SK-N-SH treated with all-trans-retinoic acid at 6 μM for 48 hours (cell line): ENCODE measurements at regions not wholly inside any gene's neighbourhood (a gene's known extent, or its start where the extent isn't known, plus 50 kb on each side); places are given as distances from the start of the nearest gene placed in this dataset.

ENCODE experiments used
- ATAC-seq: fragments of 200-7000 bp; cut with Tn5 transposase; 3 replicates; pipeline ENCODE4 v1.9.1; 2020; ENCODE audit warnings: mild to moderate bottlenecking, moderate library complexity
- ARNTL ChIP-seq: fragments of 450-650 bp; formaldehyde crosslinking; IDR thresholded peaks from 2 replicates; pipeline ENCODE4 v1.5.0; 2020; ENCODE audit warnings: low read depth, mild to moderate bottlenecking, moderate library complexity, borderline replicate concordance
- BACH2 ChIP-seq: fragments of 250-450 bp; sonication (Bioruptor Pico); IDR thresholded peaks from 2 replicates; pipeline ENCODE4 v1.9.0; 2021; ENCODE audit warnings: mild to moderate bottlenecking, borderline replicate concordance
- ESRRG ChIP-seq: fragments of 250-450 bp; sonication (Bioruptor Pico); IDR thresholded peaks from 2 replicates; pipeline ENCODE4 v1.6.1; 2021; ENCODE audit warnings: mild to moderate bottlenecking
- GLIS3 ChIP-seq: fragments of 250-450 bp; sonication (Bioruptor Pico); IDR thresholded peaks from 2 replicates; pipeline ENCODE4 v1.5.0; 2020; ENCODE audit warnings: mild to moderate bottlenecking, moderate library complexity
- ISL1 ChIP-seq: fragments of 250-450 bp; sonication (Bioruptor Pico); IDR thresholded peaks from 2 replicates; pipeline ENCODE4 v2.1.2; 2022; ENCODE audit warnings: mild to moderate bottlenecking, moderate library complexity
- OSR1 ChIP-seq: fragments of 250-450 bp; sonication (Bioruptor Pico); IDR thresholded peaks from 2 replicates; pipeline ENCODE4 v1.8.0; 2022; ENCODE audit warnings: moderate library complexity, mild to moderate bottlenecking, inconsistent platforms
- PPARA ChIP-seq: fragments of 250-450 bp; sonication (Bioruptor Pico); IDR thresholded peaks from 2 replicates; pipeline ENCODE4 v1.5.0; 2020; ENCODE audit warnings: mild to moderate bottlenecking, borderline replicate concordance
- RARB ChIP-seq: fragments of 250-450 bp; sonication (Bioruptor Pico); IDR thresholded peaks from 2 replicates; pipeline ENCODE4 v1.8.0; 2021; ENCODE audit warnings: mild to moderate bottlenecking, moderate library complexity
- SNAI2 ChIP-seq: fragments of 250-450 bp; sonication (Bioruptor Pico); IDR thresholded peaks from 2 replicates; pipeline ENCODE4 v1.5.0; 2020; ENCODE audit warnings: mild to moderate bottlenecking, moderate library complexity
- TCF4 ChIP-seq: fragments of 250-450 bp; sonication (Bioruptor Pico); IDR thresholded peaks from 2 replicates; pipeline ENCODE4 v1.8.0; 2021; ENCODE audit warnings: mild to moderate bottlenecking, moderate library complexity, borderline replicate concordance
- TOX ChIP-seq: fragments of 250-450 bp; sonication (Bioruptor Pico); IDR thresholded peaks from 2 replicates; pipeline ENCODE4 v1.8.0; 2021; ENCODE audit warnings: mild to moderate bottlenecking, moderate library complexity, borderline replicate concordance
- ZC3H10 ChIP-seq: fragments of 250-450 bp; sonication (Bioruptor Pico); IDR thresholded peaks from 2 replicates; pipeline ENCODE4 v1.5.1; 2021; ENCODE audit warnings: mild to moderate bottlenecking, moderate library complexity
- ZFP3 ChIP-seq: fragments of 250-450 bp; sonication (Bioruptor Pico); IDR thresholded peaks from 2 replicates; pipeline ENCODE4 v1.5.0; 2020; ENCODE audit warnings: mild to moderate bottlenecking, moderate library complexity
- ZFP30 ChIP-seq: fragments of 450-650 bp; formaldehyde crosslinking; IDR thresholded peaks from 2 replicates; pipeline ENCODE4 v1.5.0; 2022; ENCODE audit warnings: mild to moderate bottlenecking, moderate library complexity
- ZNF70 ChIP-seq: fragments of 450-650 bp; formaldehyde crosslinking; IDR thresholded peaks from 2 replicates; pipeline ENCODE4 v1.5.0; 2020; ENCODE audit warnings: mild to moderate bottlenecking, moderate library complexity
- TF ChIP-seq, protein P1 (sequence below): fragments of 250-450 bp; sonication (Bioruptor Pico); IDR thresholded peaks from 2 replicates; pipeline ENCODE4 v1.8.0; 2021; ENCODE audit warnings: low read depth, mild to moderate bottlenecking, moderate library complexity, borderline replicate concordance
- TF ChIP-seq, protein P2 (sequence below): fragments of 250-450 bp; sonication (Bioruptor Pico); IDR thresholded peaks from 2 replicates; pipeline ENCODE4 v1.5.0; 2020; ENCODE audit warnings: mild to moderate bottlenecking, moderate library complexity
- TF ChIP-seq, protein P3 (sequence below): fragments of 250-450 bp; sonication (Bioruptor Pico); IDR thresholded peaks from 2 replicates; pipeline ENCODE4 v1.8.0; 2020; ENCODE audit warnings: mild to moderate bottlenecking, moderate library complexity, borderline replicate concordance

DNA sequence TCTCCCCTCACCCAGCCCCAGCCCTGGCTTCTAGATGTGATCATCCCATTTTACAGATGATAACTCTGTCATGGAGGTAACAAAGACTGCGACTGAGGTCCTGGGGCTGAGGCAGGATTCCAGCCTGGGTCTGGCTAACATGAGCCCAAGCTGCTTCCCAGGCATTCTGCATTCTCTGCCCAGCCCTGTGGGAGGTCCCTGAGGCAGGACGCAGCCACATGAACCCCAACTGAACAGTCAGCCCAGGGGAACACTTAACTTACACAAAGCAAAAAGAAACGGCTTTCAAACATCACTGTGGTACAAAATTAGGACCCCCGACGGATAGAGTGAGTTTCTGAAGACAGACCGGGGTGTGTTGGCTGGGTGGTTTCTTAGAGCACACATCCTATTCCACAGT is 135.3 kb downstream of the ACKR3 start:
- no peak for ATAC-seq

DNA sequence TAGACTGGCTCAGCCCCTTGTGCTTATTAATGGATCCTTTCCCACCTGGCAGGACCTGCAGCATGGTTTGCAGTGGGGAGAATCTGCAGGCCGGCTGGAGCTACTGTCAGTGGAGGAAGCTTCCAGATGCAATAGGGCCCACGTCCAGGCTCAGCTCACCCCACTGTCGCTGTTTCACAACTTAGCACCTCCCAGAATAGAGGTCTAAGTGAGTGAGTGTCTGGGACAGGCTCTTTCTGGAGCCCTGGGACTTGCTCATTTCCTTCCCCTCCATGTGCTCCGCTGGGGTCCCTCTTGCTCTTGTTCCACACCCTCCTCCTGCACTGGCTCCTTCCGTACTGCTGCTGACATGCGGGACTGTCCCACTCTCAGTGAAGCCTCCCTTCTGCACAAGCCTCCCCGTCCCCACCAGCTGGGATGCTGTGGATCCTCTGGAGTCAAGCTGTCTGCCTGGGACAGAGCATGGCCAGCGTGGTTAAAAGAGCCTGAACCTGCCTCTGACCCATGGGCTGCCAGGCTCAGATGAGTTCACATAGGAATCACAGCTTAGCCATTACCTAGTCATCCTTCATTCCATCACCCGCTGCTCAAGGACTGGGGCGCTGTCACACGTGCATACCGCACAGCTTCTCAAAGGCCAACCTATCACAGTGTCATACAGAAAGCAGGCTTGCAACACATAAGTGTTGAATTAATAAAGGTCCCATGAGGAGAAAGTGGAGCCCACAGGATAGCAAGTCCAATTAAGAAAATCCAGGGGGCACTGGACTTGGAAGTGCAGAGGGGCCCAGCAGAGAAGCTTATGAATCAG is 135.9 kb downstream of the ACKR3 start:
- ATAC-seq, result no peak
- no peak for TF ChIP-seq ARNTL
- TF ChIP-seq SNAI2 (CRISPR knock-in tag), result no peak
- TF ChIP-seq PPARA (CRISPR knock-in tag), result no peak
- no peak for TF ChIP-seq TOX (CRISPR knock-in tag)
- no peak for TF ChIP-seq ZC3H10 (CRISPR knock-in tag)
- TF ChIP-seq GLIS3 (CRISPR knock-in tag), result no peak
- TF ChIP-seq ZNF70, result no peak
- no peak for TF ChIP-seq ESRRG (CRISPR knock-in tag)
- TF ChIP-seq ZFP3 (CRISPR knock-in tag), result no peak
- TF ChIP-seq OSR1 (CRISPR knock-in tag), result no peak
- TF ChIP-seq, protein P1, sequence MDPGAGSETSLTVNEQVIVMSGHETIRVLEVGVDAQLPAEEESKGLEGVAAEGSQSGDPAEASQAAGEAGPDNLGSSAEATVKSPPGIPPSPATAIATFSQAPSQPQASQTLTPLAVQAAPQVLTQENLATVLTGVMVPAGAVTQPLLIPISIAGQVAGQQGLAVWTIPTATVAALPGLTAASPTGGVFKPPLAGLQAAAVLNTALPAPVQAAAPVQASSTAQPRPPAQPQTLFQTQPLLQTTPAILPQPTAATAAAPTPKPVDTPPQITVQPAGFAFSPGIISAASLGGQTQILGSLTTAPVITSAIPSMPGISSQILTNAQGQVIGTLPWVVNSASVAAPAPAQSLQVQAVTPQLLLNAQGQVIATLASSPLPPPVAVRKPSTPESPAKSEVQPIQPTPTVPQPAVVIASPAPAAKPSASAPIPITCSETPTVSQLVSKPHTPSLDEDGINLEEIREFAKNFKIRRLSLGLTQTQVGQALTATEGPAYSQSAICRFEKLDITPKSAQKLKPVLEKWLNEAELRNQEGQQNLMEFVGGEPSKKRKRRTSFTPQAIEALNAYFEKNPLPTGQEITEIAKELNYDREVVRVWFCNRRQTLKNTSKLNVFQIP (CRISPR knock-in tag), result no peak
- TF ChIP-seq ISL1 (CRISPR knock-in tag), result no peak
- no peak for TF ChIP-seq BACH2
- TF ChIP-seq TCF4 (CRISPR knock-in tag), result no peak
- no peak for TF ChIP-seq RARB (CRISPR knock-in tag)
- TF ChIP-seq, protein P2, sequence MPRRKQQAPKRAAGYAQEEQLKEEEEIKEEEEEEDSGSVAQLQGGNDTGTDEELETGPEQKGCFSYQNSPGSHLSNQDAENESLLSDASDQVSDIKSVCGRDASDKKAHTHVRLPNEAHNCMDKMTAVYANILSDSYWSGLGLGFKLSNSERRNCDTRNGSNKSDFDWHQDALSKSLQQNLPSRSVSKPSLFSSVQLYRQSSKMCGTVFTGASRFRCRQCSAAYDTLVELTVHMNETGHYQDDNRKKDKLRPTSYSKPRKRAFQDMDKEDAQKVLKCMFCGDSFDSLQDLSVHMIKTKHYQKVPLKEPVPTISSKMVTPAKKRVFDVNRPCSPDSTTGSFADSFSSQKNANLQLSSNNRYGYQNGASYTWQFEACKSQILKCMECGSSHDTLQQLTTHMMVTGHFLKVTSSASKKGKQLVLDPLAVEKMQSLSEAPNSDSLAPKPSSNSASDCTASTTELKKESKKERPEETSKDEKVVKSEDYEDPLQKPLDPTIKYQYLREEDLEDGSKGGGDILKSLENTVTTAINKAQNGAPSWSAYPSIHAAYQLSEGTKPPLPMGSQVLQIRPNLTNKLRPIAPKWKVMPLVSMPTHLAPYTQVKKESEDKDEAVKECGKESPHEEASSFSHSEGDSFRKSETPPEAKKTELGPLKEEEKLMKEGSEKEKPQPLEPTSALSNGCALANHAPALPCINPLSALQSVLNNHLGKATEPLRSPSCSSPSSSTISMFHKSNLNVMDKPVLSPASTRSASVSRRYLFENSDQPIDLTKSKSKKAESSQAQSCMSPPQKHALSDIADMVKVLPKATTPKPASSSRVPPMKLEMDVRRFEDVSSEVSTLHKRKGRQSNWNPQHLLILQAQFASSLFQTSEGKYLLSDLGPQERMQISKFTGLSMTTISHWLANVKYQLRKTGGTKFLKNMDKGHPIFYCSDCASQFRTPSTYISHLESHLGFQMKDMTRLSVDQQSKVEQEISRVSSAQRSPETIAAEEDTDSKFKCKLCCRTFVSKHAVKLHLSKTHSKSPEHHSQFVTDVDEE (CRISPR knock-in tag), result no peak

More for the DNA sequence above, 135.3 kb downstream of the ACKR3 start:
- TF ChIP-seq OSR1 (CRISPR knock-in tag) (no peak), TCF4 (CRISPR knock-in tag) (no peak), ESRRG (CRISPR knock-in tag) (no peak), GLIS3 (CRISPR knock-in tag) (no peak)
- TF ChIP-seq, protein P3, sequence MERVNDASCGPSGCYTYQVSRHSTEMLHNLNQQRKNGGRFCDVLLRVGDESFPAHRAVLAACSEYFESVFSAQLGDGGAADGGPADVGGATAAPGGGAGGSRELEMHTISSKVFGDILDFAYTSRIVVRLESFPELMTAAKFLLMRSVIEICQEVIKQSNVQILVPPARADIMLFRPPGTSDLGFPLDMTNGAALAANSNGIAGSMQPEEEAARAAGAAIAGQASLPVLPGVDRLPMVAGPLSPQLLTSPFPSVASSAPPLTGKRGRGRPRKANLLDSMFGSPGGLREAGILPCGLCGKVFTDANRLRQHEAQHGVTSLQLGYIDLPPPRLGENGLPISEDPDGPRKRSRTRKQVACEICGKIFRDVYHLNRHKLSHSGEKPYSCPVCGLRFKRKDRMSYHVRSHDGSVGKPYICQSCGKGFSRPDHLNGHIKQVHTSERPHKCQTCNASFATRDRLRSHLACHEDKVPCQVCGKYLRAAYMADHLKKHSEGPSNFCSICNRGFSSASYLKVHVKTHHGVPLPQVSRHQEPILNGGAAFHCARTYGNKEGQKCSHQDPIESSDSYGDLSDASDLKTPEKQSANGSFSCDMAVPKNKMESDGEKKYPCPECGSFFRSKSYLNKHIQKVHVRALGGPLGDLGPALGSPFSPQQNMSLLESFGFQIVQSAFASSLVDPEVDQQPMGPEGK, result no peak
- TF ChIP-seq, protein P2 (CRISPR knock-in tag), result no peak

DNA sequence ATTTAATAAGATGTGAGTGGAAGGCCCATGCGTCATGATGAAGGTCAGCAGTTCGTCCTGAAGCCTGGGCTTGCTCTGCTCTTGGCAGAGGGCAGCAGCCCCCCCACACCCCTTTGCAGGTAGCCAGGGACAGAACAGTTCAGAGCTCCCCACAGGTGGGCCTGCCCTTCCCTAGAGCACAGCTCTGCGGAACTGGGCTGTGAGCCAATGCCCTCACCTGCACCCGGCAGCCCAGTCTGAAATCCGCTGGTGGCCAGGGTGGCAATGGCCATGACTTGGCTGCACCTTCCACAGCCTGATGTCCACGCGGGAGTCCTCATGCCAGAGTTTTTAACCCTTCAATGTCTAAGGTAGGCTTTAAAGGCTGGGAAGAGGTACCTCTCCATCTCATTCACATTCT is 136.7 kb downstream of the ACKR3 start:
- ATAC-seq, result no peak
- TF ChIP-seq ZFP30 (CRISPR knock-in tag), result no peak
- TF ChIP-seq TCF4 (CRISPR knock-in tag), result no peak
- TF ChIP-seq GLIS3 (CRISPR knock-in tag), result no peak

DNA sequence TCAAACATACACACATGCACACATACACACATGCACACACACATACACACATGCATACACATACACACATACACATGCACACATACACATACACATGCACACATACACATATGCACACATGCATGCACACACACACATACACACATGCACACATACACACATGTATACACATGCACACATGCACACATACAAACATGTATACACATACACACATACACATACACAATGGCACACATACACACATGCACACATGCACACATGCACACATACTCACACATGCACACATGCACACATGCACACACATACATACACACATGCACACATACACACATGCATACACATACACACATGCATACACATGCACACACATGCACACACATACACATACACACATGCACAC is 137.2 kb downstream of the ACKR3 start:
- TF ChIP-seq PPARA (CRISPR knock-in tag), result no peak
- TF ChIP-seq, protein P3, result no peak
- TF ChIP-seq TCF4 (CRISPR knock-in tag), result no peak

More for the DNA sequence above, 137.2 kb downstream of the ACKR3 start:
- no peak for ATAC-seq
